K562 (cell line): ENCODE measurements at regions not wholly inside any gene's neighbourhood (a gene's known extent, or its start where the extent isn't known, plus 50 kb on each side); places are given as distances from the start of the nearest gene placed in this dataset.

Source experiments
- CREB1 ChIP-seq, 2 experiments: sonication (generic) in 1 of 2; formaldehyde crosslinking in 1 of 2; IDR thresholded peaks; 2 replicates each; pipeline versions ENCODE4 v1.6.1 to v1.8.0; 2012 to 2022; ENCODE audit warnings: inconsistent platforms in 1 of 2, mild to moderate bottlenecking in 1 of 2, missing genetic modification reagents in 1 of 2, moderate library complexity in 1 of 2
- GABPA ChIP-seq: fragments of 200-800 bp; sonication (Bioruptor generic); conservative IDR thresholded peaks from 2 replicates; pipeline ENCODE4 v1.6.1; 2016; ENCODE audit warnings: low read depth, missing genetic modification characterization, missing compliant biosample characterization
- HNRNPUL1 ChIP-seq: fragments of 200-400 bp; formaldehyde crosslinking; IDR thresholded peaks from 2 replicates; pipeline ENCODE4 v1.6.1; 2017; ENCODE audit warnings: low read length
- MAFF ChIP-seq: IDR thresholded peaks from 2 replicates; pipeline ENCODE4 v1.6.1; 2012; ENCODE audit warnings: low read length, improper control_type of control experiment
- STAG1 ChIP-seq: sonication (generic); formaldehyde crosslinking; IDR thresholded peaks from 2 replicates; pipeline ENCODE4 v1.5.0; 2020; ENCODE audit warnings: missing genetic modification reagents, borderline replicate concordance
- TAF1 ChIP-seq: IDR thresholded peaks from 2 replicates; pipeline ENCODE4 v1.6.1; 2011; ENCODE audit warnings: mild to moderate bottlenecking, low read length, moderate library complexity; ENCODE audit not compliant: insufficient read depth, control insufficient read depth, severe bottlenecking; ENCODE audit errors: extremely low read depth
- THRB ChIP-seq: fragments of 450-650 bp; formaldehyde crosslinking; conservative IDR thresholded peaks from 2 replicates; pipeline ENCODE4 v1.4.0; 2022; ENCODE audit warnings: mild to moderate bottlenecking, missing genetic modification characterization
- ZNF140 ChIP-seq: fragments of 250-450 bp; sonication (Bioruptor Pico); IDR thresholded peaks from 2 replicates; pipeline ENCODE4 v1.8.0; 2021; ENCODE audit warnings: moderate library complexity, mild to moderate bottlenecking, inconsistent platforms
- ZNF3 ChIP-seq: fragments of 250-450 bp; sonication (Bioruptor Pico); IDR thresholded peaks from 2 replicates; pipeline ENCODE4 v1.5.0; 2021; ENCODE audit warnings: mild to moderate bottlenecking, moderate library complexity

GRCh38 chr22:48459859-48460823 lies 1367.5 kb downstream of the BRD1 start:
- no peak for TF ChIP-seq GABPA (tag)
- TF ChIP-seq THRB (CRISPR knock-in tag): no peak
- no peak for TF ChIP-seq ZNF3
- TF ChIP-seq ZNF140: no peak
- no peak for TF ChIP-seq MAFF
- TF ChIP-seq CREB1 (IDR thresholded peaks at IDR 0.05): no peak
- TF ChIP-seq CREB1 (CRISPR knock-in tag; IDR thresholded peaks at IDR 0.05): no peak
- no peak for TF ChIP-seq HNRNPUL1
- no peak for TF ChIP-seq STAG1 (CRISPR knock-in tag)
- no peak for TF ChIP-seq TAF1
